ENCODE measurements at regions not wholly inside any gene's neighbourhood (a gene's known extent, or its start where the extent isn't known, plus 50 kb on each side); places are given as distances from the start of the nearest gene placed in this dataset.

- H3K4me1 ChIP-seq = no peaks in the 10 kb centered on the region
- no peaks in the 10 kb centered on the region for H3K27me3 ChIP-seq
- no peak overlapping the region for H3K27ac ChIP-seq
- intact Hi-C loops (cut with DNase I) = no loop called here
- no peak for DNase-seq
- no peaks in the 10 kb centered on the region for H3K36me3 ChIP-seq
- H3K9me3 ChIP-seq = no peaks in the 10 kb centered on the region
- H3K4me3 ChIP-seq = no peak overlapping the region
- no peak overlapping the region for H3K9ac ChIP-seq (ENCODE audit: low read depth in 2 of 2, low read length in 2 of 2)
- TF ChIP-seq CTCF (IDR thresholded peaks at IDR 0.05) = no peak
Measured at GRCh38 chr13:93007928-93008327, 218.7 kb upstream of the GPC6 start.

- Histone ChIP-seq H3K27ac (no peak overlapping the region), H3K27me3 (no peaks in the 10 kb centered on the region), H3K4me3 (no peak overlapping the region), H3K36me3 (no peaks in the 10 kb centered on the region), H3K9ac (ENCODE audit: low read depth in 2 of 2, low read length in 2 of 2) (no peak overlapping the region), H3K4me1 (no peaks in the 10 kb centered on the region), H3K9me3 (no peaks in the 10 kb centered on the region)
- intact Hi-C loops (cut with DNase I) = no loop called here
- no peak for DNase-seq
- TF ChIP-seq CTCF (IDR thresholded peaks at IDR 0.05) = no peak
Measured at GRCh38 chr13:93017493-93018112, 209.0 kb upstream of the GPC6 start.

GRCh38 chr13:93023929-93024328, 202.7 kb upstream of the GPC6 start:
- no peak for DNase-seq
- Histone ChIP-seq H3K4me3 (no peak overlapping the region), H3K4me1 (no peaks in the 10 kb centered on the region), H3K27ac (no peak overlapping the region), H3K27me3 (no peaks in the 10 kb centered on the region), H3K9me3 (no peaks in the 10 kb centered on the region), H3K9ac (ENCODE audit: low read depth in 2 of 2, low read length in 2 of 2) (no peak overlapping the region), H3K36me3 (no peaks in the 10 kb centered on the region)
- no peak for TF ChIP-seq CTCF (IDR thresholded peaks at IDR 0.05)
- intact Hi-C loops (cut with DNase I) = no loop called here

GRCh38 chr13:93025984-93026383, 200.6 kb upstream of the GPC6 start:
- Histone ChIP-seq H3K27me3 (no peaks in the 10 kb centered on the region), H3K4me3 (no peak overlapping the region), H3K9me3 (no peaks in the 10 kb centered on the region), H3K36me3 (no peaks in the 10 kb centered on the region), H3K9ac (ENCODE audit: low read depth in 2 of 2, low read length in 2 of 2) (no peak overlapping the region), H3K4me1 (no peaks in the 10 kb centered on the region), H3K27ac (no peak overlapping the region)
- TF ChIP-seq CTCF (IDR thresholded peaks at IDR 0.05) = no peak
- no peak for DNase-seq
- intact Hi-C loops (cut with DNase I) = no loop called here

- no peak overlapping the region for H3K27ac ChIP-seq
- H3K36me3 ChIP-seq = no peaks in the 10 kb centered on the region
- TF ChIP-seq CTCF (IDR thresholded peaks at IDR 0.05) = no peak
- intact Hi-C loops (cut with DNase I) = no loop called here
- no peaks in the 10 kb centered on the region for H3K9me3 ChIP-seq
- no peak overlapping the region for H3K4me3 ChIP-seq
- no peak for DNase-seq
- no peaks in the 10 kb centered on the region for H3K4me1 ChIP-seq
- no peaks in the 10 kb centered on the region for H3K27me3 ChIP-seq
- H3K9ac ChIP-seq (ENCODE audit: low read depth in 2 of 2, low read length in 2 of 2) = no peak overlapping the region
Measured at GRCh38 chr13:93029536-93029935, 197.1 kb upstream of the GPC6 start.
